ENCODE measurements at regions not wholly inside any gene's neighbourhood (a gene's known extent, or its start where the extent isn't known, plus 50 kb on each side); places are given as distances from the start of the nearest gene placed in this dataset.

GRCh38 chr2:181122601-181123000 is 142.2 kb downstream of the UBE2E3 start:
- 99 to 100% methylated on average over 2 of the region's 2 CpGs for WGBS, 2 donors (ENCODE audit: low coverage in 1 of 2)
- no peak overlapping the region for H3K27ac ChIP-seq
- intact Hi-C loops (cut with DNase I; ENCODE audit: low total_unique reads) (no loop called here), in situ Hi-C loops (cut with MboI; ENCODE audit: low pct_ligation_motif_present in 1 of 4, low pct_unique_long_range_greater_than_20kb in 1 of 4, low sequenced_read_pairs in 3 of 4) (loop anchor here in 1 of 4 donors (25.0 kb wide), 1 partner anchor 340 kb away; the partner anchor contains the start of gene ITGA4)
- H3K36me3 ChIP-seq: no peaks in the 10 kb centered on the region
- no peaks in the 10 kb centered on the region for H3K9me3 ChIP-seq
- no peaks in the 10 kb centered on the region for H3K4me1 ChIP-seq
- no peak for TF ChIP-seq EP300 (IDR thresholded peaks at IDR 0.05; ENCODE audit: low read depth)
- no peak for TF ChIP-seq POLR2A (IDR thresholded peaks at IDR 0.05)
- no peak for TF ChIP-seq POLR2AphosphoS5 (IDR thresholded peaks at IDR 0.05)
- TF ChIP-seq, protein P1, sequence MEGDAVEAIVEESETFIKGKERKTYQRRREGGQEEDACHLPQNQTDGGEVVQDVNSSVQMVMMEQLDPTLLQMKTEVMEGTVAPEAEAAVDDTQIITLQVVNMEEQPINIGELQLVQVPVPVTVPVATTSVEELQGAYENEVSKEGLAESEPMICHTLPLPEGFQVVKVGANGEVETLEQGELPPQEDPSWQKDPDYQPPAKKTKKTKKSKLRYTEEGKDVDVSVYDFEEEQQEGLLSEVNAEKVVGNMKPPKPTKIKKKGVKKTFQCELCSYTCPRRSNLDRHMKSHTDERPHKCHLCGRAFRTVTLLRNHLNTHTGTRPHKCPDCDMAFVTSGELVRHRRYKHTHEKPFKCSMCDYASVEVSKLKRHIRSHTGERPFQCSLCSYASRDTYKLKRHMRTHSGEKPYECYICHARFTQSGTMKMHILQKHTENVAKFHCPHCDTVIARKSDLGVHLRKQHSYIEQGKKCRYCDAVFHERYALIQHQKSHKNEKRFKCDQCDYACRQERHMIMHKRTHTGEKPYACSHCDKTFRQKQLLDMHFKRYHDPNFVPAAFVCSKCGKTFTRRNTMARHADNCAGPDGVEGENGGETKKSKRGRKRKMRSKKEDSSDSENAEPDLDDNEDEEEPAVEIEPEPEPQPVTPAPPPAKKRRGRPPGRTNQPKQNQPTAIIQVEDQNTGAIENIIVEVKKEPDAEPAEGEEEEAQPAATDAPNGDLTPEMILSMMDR (IDR thresholded peaks at IDR 0.05): no peak
- H3K27me3 ChIP-seq: no peaks in the 10 kb centered on the region
- no peak overlapping the region for H3K4me3 ChIP-seq
- no peak for DNase-seq

- intact Hi-C loops (cut with DNase I; ENCODE audit: low total_unique reads) (no loop called here), in situ Hi-C loops (cut with MboI; ENCODE audit: low pct_ligation_motif_present in 1 of 4, low pct_unique_long_range_greater_than_20kb in 1 of 4, low sequenced_read_pairs in 3 of 4) (loop anchor here in 1 of 4 donors (25.0 kb wide), 1 partner anchor 338 kb away; the partner anchor contains the start of gene ITGA4)
- Histone ChIP-seq H3K9me3 (no peaks in the 10 kb centered on the region), H3K36me3 (no peaks in the 10 kb centered on the region), H3K27me3 (no peaks in the 10 kb centered on the region), H3K4me1 (no peaks in the 10 kb centered on the region), H3K4me3 (no peak overlapping the region), H3K27ac (peak overlapping the region; percentile 12 to 63 (median 32))
- WGBS, 2 donors (ENCODE audit: low coverage in 1 of 2): 63 to 69% methylated on average over 2 of the region's 2 CpGs
- TF ChIP-seq POLR2A (IDR thresholded peaks at IDR 0.05) (peak; percentile 24), POLR2AphosphoS5 (IDR thresholded peaks at IDR 0.05) (peak in 1 of 3 donors; percentile 50), EP300 (IDR thresholded peaks at IDR 0.05; ENCODE audit: low read depth) (no peak)
- TF ChIP-seq, protein P1 (IDR thresholded peaks at IDR 0.05): no peak
- DNase-seq: peak; percentile 17
These were observed 143.4 kb downstream of the UBE2E3 start for GRCh38 chr2:181123798-181124231.

DNA sequence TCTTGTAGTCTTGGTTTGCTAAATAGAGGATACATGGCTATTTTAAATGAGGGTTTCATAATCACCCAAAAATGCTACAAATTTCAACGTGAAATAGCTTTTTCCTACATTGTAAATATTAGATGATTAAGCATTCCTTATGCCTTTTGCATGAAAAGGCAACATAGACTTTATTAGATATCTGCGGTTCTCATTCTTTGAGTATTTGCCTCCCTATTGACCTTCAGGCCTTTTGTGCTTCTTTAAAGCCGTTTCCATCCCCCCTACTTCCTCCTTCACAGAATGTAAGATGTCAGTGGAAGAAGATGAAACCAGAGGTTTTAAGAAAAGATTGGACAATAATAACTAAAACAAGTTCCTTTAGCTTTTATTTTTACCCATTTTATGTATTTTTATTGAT is 144.1 kb downstream of the UBE2E3 start:
- 62 to 67% methylated on average over 3 of the region's 3 CpGs for WGBS, 2 donors (ENCODE audit: low coverage in 1 of 2)
- DNase-seq: no peak
- Histone ChIP-seq H3K27me3 (no peaks in the 10 kb centered on the region), H3K9me3 (no peaks in the 10 kb centered on the region), H3K36me3 (no peaks in the 10 kb centered on the region), H3K4me1 (no peaks in the 10 kb centered on the region), H3K27ac (peak overlapping the region; percentile 12 to 63 (median 32)), H3K4me3 (no peak overlapping the region)
- intact Hi-C loops (cut with DNase I; ENCODE audit: low total_unique reads): no loop called here
- in situ Hi-C loops (cut with MboI; ENCODE audit: low pct_ligation_motif_present in 1 of 4, low pct_unique_long_range_greater_than_20kb in 1 of 4, low sequenced_read_pairs in 3 of 4): loop anchor here in 1 of 4 donors (25.0 kb wide), 1 partner anchor 338 kb away; the partner anchor contains the start of gene ITGA4
- TF ChIP-seq, protein P1 (IDR thresholded peaks at IDR 0.05): no peak
- TF ChIP-seq POLR2AphosphoS5 (IDR thresholded peaks at IDR 0.05) (no peak), EP300 (IDR thresholded peaks at IDR 0.05; ENCODE audit: low read depth) (no peak), POLR2A (IDR thresholded peaks at IDR 0.05) (no peak)

DNA sequence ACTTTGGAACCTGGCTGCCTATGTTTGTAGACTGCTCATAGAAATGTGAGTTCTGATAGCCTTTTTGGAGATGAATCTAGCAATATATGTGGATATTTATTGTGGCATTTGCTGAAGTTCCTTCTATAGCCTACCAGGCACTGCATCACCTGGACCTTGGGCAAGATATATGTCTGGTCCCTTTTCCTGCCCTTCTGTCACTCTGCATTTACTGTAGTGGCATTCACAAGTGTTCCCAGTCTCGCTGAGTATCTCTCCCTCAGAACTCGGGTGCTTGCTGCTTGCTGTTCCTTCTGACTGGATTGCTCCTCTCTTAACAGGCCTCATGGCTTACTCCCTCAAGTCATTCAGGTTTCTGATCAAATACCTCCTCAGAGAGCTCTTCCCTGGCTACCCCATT is 145.0 kb downstream of the UBE2E3 start:
- WGBS, 2 donors (ENCODE audit: low coverage in 1 of 2): 58% methylated on average over 2 of the region's 2 CpGs; no CpG with 5 or more reads in 1 of the 2 donors

More for the DNA sequence above, 145.0 kb downstream of the UBE2E3 start:
- in situ Hi-C loops (cut with MboI; ENCODE audit: low pct_ligation_motif_present in 1 of 4, low pct_unique_long_range_greater_than_20kb in 1 of 4, low sequenced_read_pairs in 3 of 4): no loop called here
- Histone ChIP-seq H3K4me3 (no peak overlapping the region), H3K4me1 (no peaks in the 10 kb centered on the region), H3K27ac (peak overlapping the region; percentile 11 to 63 (median 34)), H3K9me3 (no peaks in the 10 kb centered on the region), H3K36me3 (no peaks in the 10 kb centered on the region), H3K27me3 (no peaks in the 10 kb centered on the region)
- TF ChIP-seq, protein P1 (IDR thresholded peaks at IDR 0.05): no peak
- TF ChIP-seq EP300 (IDR thresholded peaks at IDR 0.05; ENCODE audit: low read depth) (no peak), POLR2A (IDR thresholded peaks at IDR 0.05) (no peak), POLR2AphosphoS5 (IDR thresholded peaks at IDR 0.05) (no peak)
- intact Hi-C loops (cut with DNase I; ENCODE audit: low total_unique reads): no loop called here
- no peak for DNase-seq
